Lower leg skin (tissue), 4 donors: ENCODE measurements at regions not wholly inside any gene's neighbourhood (a gene's known extent, or its start where the extent isn't known, plus 50 kb on each side); places are given as distances from the start of the nearest gene placed in this dataset.

Experiments used
- DNase-seq, 2 donors: peaks; one replicate each; pipeline ENCODE4 v3.0.0-alpha.2; 2019; ENCODE audit warnings: low spot score in 2 of 2
- H3K4me3 ChIP-seq: fragments of 200-600 bp; sonication (generic); 2 replicates; pipeline ENCODE4 v1.5.1; 2017; ENCODE audit warnings: mild to moderate bottlenecking, low read depth; ENCODE audit not compliant: poor library complexity, severe bottlenecking
- CTCF ChIP-seq, 3 donors: fragments of 450-650 bp; IDR thresholded peaks; one replicate each; pipeline ENCODE4 v1.5.1; 2016; ENCODE audit warnings: antibody characterized with exemption in 3 of 3, mild to moderate bottlenecking in 3 of 3, moderate library complexity in 2 of 3
- POLR2A ChIP-seq, 2 donors: fragments of 450-650 bp; IDR thresholded peaks; one replicate each; pipeline ENCODE4 v1.6.1; 2016 to 2017; ENCODE audit warnings: antibody characterized with exemption in 2 of 2, mild to moderate bottlenecking in 1 of 2, moderate library complexity in 1 of 2
- WGBS, 2 donors: methylation state at CpG; one replicate each; pipeline ENCODE4 v1.1.5; 2018; 5-methylcytosine and 5-hydroxymethylcytosine counted together
- intact Hi-C: fragments of 100-400 bp; cut with DNase I; formaldehyde crosslinking; loops from one replicate; pipeline ENCODE4 v1.15.0; 2023; ENCODE audit warnings: low total_unique reads

- intact Hi-C loops: no loop called here
- no peak for DNase-seq
- no peak overlapping the region for H3K4me3 ChIP-seq
- TF ChIP-seq POLR2A (IDR thresholded peaks at IDR 0.05) (no peak), CTCF (IDR thresholded peaks at IDR 0.05) (no peak)
Measured at GRCh38 chr12:78308701-78309100, 478.0 kb downstream of the NAV3 start.

GRCh38 chr12:78315028-78315427, 484.3 kb downstream of the NAV3 start:
- WGBS, 2 donors: 44 to 51% methylated on average over 3 of the region's 3 CpGs
- no peak overlapping the region for H3K4me3 ChIP-seq
- no peak for TF ChIP-seq CTCF (IDR thresholded peaks at IDR 0.05)
- TF ChIP-seq POLR2A (IDR thresholded peaks at IDR 0.05): no peak
- intact Hi-C loops: no loop called here
- no peak for DNase-seq

DNA sequence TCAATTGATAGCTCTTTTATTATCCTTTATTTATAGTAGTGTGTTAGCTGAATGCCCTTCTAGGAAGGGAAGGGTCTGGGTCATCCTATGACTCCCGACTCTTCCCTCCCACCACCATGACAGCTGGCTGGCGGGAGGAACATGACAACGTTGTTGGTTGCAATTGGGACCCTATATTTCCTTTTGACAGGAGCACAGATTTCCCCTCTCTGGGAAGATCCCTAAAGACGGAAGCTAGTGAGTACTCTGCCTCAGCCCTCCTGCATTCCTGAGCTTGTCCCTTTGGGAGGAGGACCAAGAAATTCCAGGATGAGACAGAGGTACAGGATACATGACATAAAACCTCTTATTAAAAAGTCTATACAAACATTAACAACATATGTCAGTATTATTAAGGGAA, 485.4 kb downstream of the NAV3 start:
- WGBS, 2 donors: 50 to 52% methylated on average over 4 of the region's 4 CpGs
- no peak for DNase-seq
- no peak overlapping the region for H3K4me3 ChIP-seq
- TF ChIP-seq CTCF (IDR thresholded peaks at IDR 0.05): no peak
- no peak for TF ChIP-seq POLR2A (IDR thresholded peaks at IDR 0.05)
- intact Hi-C loops: no loop called here

GRCh38 chr12:78316631-78317468, 486.2 kb downstream of the NAV3 start:
- intact Hi-C loops: no loop called here
- WGBS, 2 donors: 64 to 66% methylated on average over 2 of the region's 2 CpGs
- no peak for DNase-seq
- TF ChIP-seq CTCF (IDR thresholded peaks at IDR 0.05) (no peak), POLR2A (IDR thresholded peaks at IDR 0.05) (no peak)
- no peak overlapping the region for H3K4me3 ChIP-seq

DNA sequence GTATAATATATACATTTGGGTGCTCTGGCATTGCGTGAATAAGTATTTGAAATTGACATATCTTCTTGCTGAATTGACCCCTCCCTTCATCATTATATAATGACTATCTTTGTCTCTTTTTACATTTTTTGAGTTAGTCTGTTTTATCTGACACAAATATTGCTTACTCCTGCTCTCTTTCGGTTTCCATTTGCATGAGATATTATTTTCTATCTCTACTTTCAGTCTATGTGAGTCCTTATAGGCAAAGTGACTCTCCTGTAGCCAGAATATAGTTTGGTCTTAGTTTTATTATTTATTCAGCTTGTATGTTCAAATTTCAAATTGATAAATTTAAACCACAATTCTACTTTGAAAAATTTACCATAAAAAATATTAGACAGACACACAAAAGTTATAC, 491.0 kb downstream of the NAV3 start:
- no peak for TF ChIP-seq POLR2A (IDR thresholded peaks at IDR 0.05)
- TF ChIP-seq CTCF (IDR thresholded peaks at IDR 0.05): no peak

DNA sequence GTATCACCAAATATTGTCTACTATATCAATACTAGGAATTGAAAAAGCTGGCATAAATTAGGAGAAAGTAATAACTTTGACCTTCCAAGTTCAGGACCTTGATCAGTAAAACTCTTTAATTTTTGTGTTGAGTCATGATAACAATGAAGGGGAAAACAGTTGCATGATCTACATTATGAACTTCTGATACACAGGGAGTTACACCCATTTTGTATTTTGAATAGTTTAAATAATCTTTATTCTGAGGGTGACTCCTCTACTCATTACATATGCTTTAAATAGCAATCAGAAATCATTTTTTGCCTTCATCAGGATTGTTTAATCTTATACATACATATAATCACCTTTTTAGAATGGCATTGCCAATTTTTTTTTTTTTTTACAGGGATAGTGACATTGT, 492.5 kb downstream of the NAV3 start:
- no peak for DNase-seq
- H3K4me3 ChIP-seq: no peak overlapping the region
- intact Hi-C loops: no loop called here
- TF ChIP-seq POLR2A (IDR thresholded peaks at IDR 0.05) (no peak), CTCF (IDR thresholded peaks at IDR 0.05) (no peak)

More for the DNA sequence above, 491.0 kb downstream of the NAV3 start:
- intact Hi-C loops: no loop called here
- no peak overlapping the region for H3K4me3 ChIP-seq
- 89 to 90% methylated on average over 2 of the region's 2 CpGs for WGBS, 2 donors
- DNase-seq: no peak
